HCT116 (cell line): ENCODE measurements at regions not wholly inside any gene's neighbourhood (a gene's known extent, or its start where the extent isn't known, plus 50 kb on each side); places are given as distances from the start of the nearest gene placed in this dataset.

Experiments
- ATAC-seq: fragments of 200-7000 bp; cut with Tn5 transposase; 2 replicates; pipeline ENCODE4 v1.9.1; 2020; ENCODE audit warnings: mild to moderate bottlenecking, moderate library complexity
- BruUV-seq: library from RNA; stranded (reverse); fragments of 400-500 nt; replicated peaks from 2 replicates; lab custom pipeline; 2021; lab: Mats Ljungman, UMichigan
- CTCF ChIA-PET: fragments of 300-600 bp; sonication (Branson Sonifier 250); formaldehyde crosslinking; loops from one replicate; lab custom pipeline; 2021; ENCODE audit warnings: antibody characterized with exemption; lab: Charles Lee
- POLR2A ChIA-PET: fragments of 300-600, 350-600 bp; sonication (Branson Sonifier 250); formaldehyde crosslinking; loops from one replicate; lab custom pipeline; 2021; ENCODE audit warnings: antibody characterized with exemption; lab: Charles Lee
- RAD21 ChIA-PET, 2 experiments: fragments of 300-600 bp; sonication (Branson Sonifier 250); formaldehyde crosslinking; loops; one replicate each; lab custom pipeline; 2023; ENCODE audit warnings: low total read pairs in 2 of 2; ENCODE audit not compliant: uncharacterized antibody in 2 of 2, unreplicated experiment in 2 of 2, low non-redundant PET in 1 of 2; lab: Charles Lee
- DNase-seq: peaks from one replicate; pipeline ENCODE4 v3.0.0-alpha.2; 2010; ENCODE audit warnings: low read depth, low spot score
- H2AFZ ChIP-seq: fragments of 200-600 bp; shearing (Covaris generic), sonication (generic); 2 replicates; pipeline ENCODE4 v1.6.1; 2017; ENCODE audit warnings: low read depth, mixed run types, mixed read lengths, antibody characterized with exemption, low read length; ENCODE audit not compliant: poor library complexity, severe bottlenecking
- H3K27ac ChIP-seq: 2 replicates; pipeline ENCODE4 v1.5.1; 2012; ENCODE audit warnings: low read depth, low read length
- H3K27me3 ChIP-seq: fragments of 200-600 bp; sonication (generic); 2 replicates; pipeline ENCODE4 v1.6.1; 2016; ENCODE audit warnings: mixed run types, low read length, mixed read lengths; ENCODE audit not compliant: insufficient read depth
- H3K36me3 ChIP-seq, 2 experiments: fragments of 200-500 bp in 1 of 2; fragments of 200-600 bp in 1 of 2; sonication (Bioruptor generic) in 1 of 2; sonication (generic) in 1 of 2; 2 replicates each; pipeline versions ENCODE4 v1.5.1 to v1.6.1; 2014 to 2016; ENCODE audit warnings: low read length in 2 of 2, inconsistent platforms in 1 of 2, mixed read lengths in 1 of 2, mixed run types in 1 of 2; ENCODE audit not compliant: insufficient read depth in 2 of 2, control insufficient read depth in 1 of 2
- H3K4me1 ChIP-seq, 2 experiments: fragments of 200-600 bp in 1 of 2; sonication (generic) in 1 of 2; 2 replicates each; pipeline versions ENCODE4 v1.5.1 to v1.6.1; 2012 to 2017; ENCODE audit warnings: low read length in 2 of 2, inconsistent platforms in 1 of 2, mild to moderate bottlenecking in 1 of 2, mixed read lengths in 1 of 2, mixed run types in 1 of 2, moderate library complexity in 1 of 2; ENCODE audit not compliant: insufficient read depth in 2 of 2, control insufficient read depth in 1 of 2
- H3K4me2 ChIP-seq: fragments of 200-600 bp; sonication (generic); 2 replicates; pipeline ENCODE4 v1.6.1; 2017; ENCODE audit warnings: mixed run types, low read length, mixed read lengths
- H3K4me3 ChIP-seq, 2 experiments: fragments of 200-600 bp in 1 of 2; sonication (generic) in 1 of 2; replicated peaks in 1 of 2; 2 replicates each; pipeline ENCODE4 v1.5.1; 2011 to 2016; ENCODE audit warnings: low read length in 2 of 2, control low read depth in 1 of 2, low read depth in 1 of 2, mild to moderate bottlenecking in 1 of 2, mixed read lengths in 1 of 2, mixed run types in 1 of 2
- H3K79me2 ChIP-seq: fragments of 200-600 bp; sonication (generic); 2 replicates; pipeline ENCODE4 v1.6.1; 2017; ENCODE audit warnings: mild to moderate bottlenecking, mixed run types, low read length, moderate library complexity, mixed read lengths; ENCODE audit not compliant: insufficient read depth
- H3K9ac ChIP-seq: fragments of 200-600 bp; sonication (generic); 2 replicates; pipeline ENCODE4 v1.6.1; 2016; ENCODE audit warnings: low read length, mixed read lengths
- H3K9me2 ChIP-seq: fragments of 200-600 bp; sonication (generic), shearing (Covaris generic); 2 replicates; pipeline ENCODE4 v1.6.1; 2017; ENCODE audit warnings: mixed run types, mild to moderate bottlenecking, moderate library complexity; ENCODE audit not compliant: insufficient read depth
- H3K9me3 ChIP-seq, 2 experiments: fragments of 200-500 bp in 1 of 2; fragments of 200-600 bp in 1 of 2; sonication (Bioruptor generic) in 1 of 2; sonication (generic) in 1 of 2; 2 replicates each; pipeline ENCODE4 v1.6.1; 2014 to 2017; ENCODE audit warnings: low read length in 2 of 2, mixed read lengths in 2 of 2, inconsistent platforms in 1 of 2, low read depth in 1 of 2, mild to moderate bottlenecking in 1 of 2, mixed run types in 1 of 2, moderate library complexity in 1 of 2; ENCODE audit not compliant: control insufficient read depth in 1 of 2, insufficient read depth in 1 of 2
- H4K20me1 ChIP-seq: fragments of 200-600 bp; sonication (generic), shearing (Covaris generic); 2 replicates; pipeline ENCODE4 v1.6.1; 2017; ENCODE audit warnings: mixed run types, mild to moderate bottlenecking, moderate library complexity; ENCODE audit not compliant: insufficient read depth
- ATF3 ChIP-seq: IDR thresholded peaks from 2 replicates; pipeline ENCODE4 v1.6.1; 2012
- CEBPB ChIP-seq: IDR thresholded peaks from 2 replicates; pipeline ENCODE4 v1.6.1; 2012; ENCODE audit warnings: low read depth
- CTCF ChIP-seq, 3 experiments: fragments of 200-600 bp in 1 of 3; sonication (generic) in 1 of 3; IDR thresholded peaks in 2 of 3; conservative IDR thresholded peaks in 1 of 3; 2 replicates each; pipeline ENCODE4 v1.5.1; 2012 to 2017; ENCODE audit warnings: low read depth in 2 of 3, low read length in 2 of 3, antibody characterized with exemption in 1 of 3, borderline replicate concordance in 1 of 3, control low read depth in 1 of 3, mild to moderate bottlenecking in 1 of 3, mixed read lengths in 1 of 3, mixed run types in 1 of 3, moderate library complexity in 1 of 3; ENCODE audit not compliant: insufficient read depth in 1 of 3
- EGR1 ChIP-seq: IDR thresholded peaks from 2 replicates; pipeline ENCODE4 v1.6.1; 2012; ENCODE audit warnings: low read depth
- ELF1 ChIP-seq: IDR thresholded peaks from 2 replicates; pipeline ENCODE4 v1.6.1; 2012; ENCODE audit warnings: low read depth, borderline replicate concordance
- EZH2phosphoT487 ChIP-seq: fragments of 200-600 bp; IDR thresholded peaks from 2 replicates; pipeline ENCODE4 v1.6.1; 2018; ENCODE audit warnings: antibody characterized with exemption, borderline replicate concordance
- FOSL1 ChIP-seq: IDR thresholded peaks from 2 replicates; pipeline ENCODE4 v1.6.1; 2012; ENCODE audit warnings: low read depth
- JUND ChIP-seq: IDR thresholded peaks from 2 replicates; pipeline ENCODE4 v1.6.1; 2012
- MAX ChIP-seq: IDR thresholded peaks from 2 replicates; pipeline ENCODE4 v1.6.1; 2012
- POLR2A ChIP-seq: IDR thresholded peaks from 2 replicates; pipeline ENCODE4 v1.7.0; 2011; ENCODE audit warnings: borderline replicate concordance; ENCODE audit not compliant: insufficient read depth, insufficient read length; ENCODE audit errors: extremely low read depth
- RAD21 ChIP-seq: IDR thresholded peaks from 2 replicates; pipeline ENCODE4 v1.6.1; 2012; ENCODE audit warnings: low read depth, mild to moderate bottlenecking
- SIN3A ChIP-seq: IDR thresholded peaks from 2 replicates; pipeline ENCODE4 v1.6.1; 2012; ENCODE audit warnings: low read depth
- YY1 ChIP-seq: IDR thresholded peaks from 2 replicates; pipeline ENCODE4 v1.6.1; 2011; ENCODE audit warnings: low read length, low read depth, moderate library complexity, mild to moderate bottlenecking; ENCODE audit not compliant: insufficient replicate concordance; ENCODE audit errors: extremely low read depth
- ZFX ChIP-seq: fragments of 450-650 bp; IDR thresholded peaks from 2 replicates; pipeline ENCODE4 v1.6.1; 2017
- ZNF274 ChIP-seq: fragments of 200-500 bp; sonication (Bioruptor generic); IDR thresholded peaks from 2 replicates; pipeline ENCODE4 v1.6.1; 2014; ENCODE audit warnings: mild to moderate bottlenecking, low read depth, low read length, inconsistent platforms
- intact Hi-C: fragments of 100-400 bp; cut with micrococcal nuclease; formaldehyde crosslinking; loops from 2 replicates; pipeline ENCODE4 v1.10.0; 2022

- TF ChIP-seq EZH2phosphoT487 (no peak), JUND (peak; percentile 67), POLR2A (no peak), RAD21 (no peak), FOSL1 (peak; percentile 79)
Observed at GRCh38 chr5:89878140-89879132, 531.1 kb downstream of the CETN3 start (continued).

- CTCF ChIA-PET, result no interaction called here
- H3K27me3 ChIP-seq, result no peaks in the 10 kb centered on the region
- H4K20me1 ChIP-seq, result no peaks in the 10 kb centered on the region
- H3K36me3 ChIP-seq, result no peaks in the 10 kb centered on the region
- POLR2A ChIA-PET, result no interaction called here
- no peaks in the 10 kb centered on the region for H3K79me2 ChIP-seq
- no peaks in the 10 kb centered on the region for H3K4me1 ChIP-seq
- no peak overlapping the region for H3K9ac ChIP-seq
- BruUV-seq, result no TSS peak
- no peak overlapping the region for H3K27ac ChIP-seq
- no peak overlapping the region for H2AFZ ChIP-seq
- H3K9me3 ChIP-seq, result no peaks in the 10 kb centered on the region
- RAD21 ChIA-PET, result no interaction called here
- ATAC-seq, result no peak
- H3K4me2 ChIP-seq, result no peak overlapping the region
- no peak for TF ChIP-seq EGR1
- TF ChIP-seq MAX, result no peak
- no peak for TF ChIP-seq JUND
- TF ChIP-seq ZFX, result no peak
- TF ChIP-seq EZH2phosphoT487, result no peak
- TF ChIP-seq CTCF (IDR thresholded peaks at IDR 0.05 in 2 of 3, conservative IDR thresholded peaks at IDR 0.05 in 1 of 3; ENCODE audit: borderline replicate concordance in 1 of 3, insufficient read depth in 1 of 3, low read depth in 2 of 3, low read length in 2 of 3), result no peak
- TF ChIP-seq ZNF274, result no peak
- no peak for TF ChIP-seq SIN3A
- TF ChIP-seq ELF1, result no peak
- TF ChIP-seq CEBPB, result no peak
- no peak for TF ChIP-seq ATF3
- no peak for TF ChIP-seq YY1
- intact Hi-C loops, result no loop called here
- H3K9me2 ChIP-seq, result no peaks in the 10 kb centered on the region
- no peak for DNase-seq
- no peak overlapping the region for H3K4me3 ChIP-seq
Observed at GRCh38 chr5:89871906-89872305, 537.6 kb downstream of the CETN3 start.
